Glutamatergic neuron (in vitro differentiated cells): ENCODE measurements at regions not wholly inside any gene's neighbourhood (a gene's known extent, or its start where the extent isn't known, plus 50 kb on each side); places are given as distances from the start of the nearest gene placed in this dataset.
"Not testable (repeated sequence)": the region's sequence is repeated elsewhere in the genome, so short reads cannot be mapped to it uniquely, and the experiment has no call there.

Source experiments
- DNase-seq: peaks from one replicate; pipeline ENCODE4 v3.0.0; 2022
- H3K27ac Mint-ChIP-seq: one replicate; pipeline ENCODE4 v1.8.0; 2020; ENCODE audit warnings: mild to moderate bottlenecking, mixed read lengths, inconsistent platforms; ENCODE audit not compliant: unreplicated experiment
- H3K27me3 Mint-ChIP-seq: one replicate; pipeline ENCODE4 v1.8.0; 2020; ENCODE audit warnings: mild to moderate bottlenecking, moderate library complexity, mixed read lengths, inconsistent platforms; ENCODE audit not compliant: unreplicated experiment
- H3K36me3 Mint-ChIP-seq: one replicate; pipeline ENCODE4 v1.8.0; 2020; ENCODE audit warnings: mild to moderate bottlenecking, mixed read lengths, inconsistent platforms; ENCODE audit not compliant: unreplicated experiment
- H3K4me1 Mint-ChIP-seq: one replicate; pipeline ENCODE4 v1.8.0; 2020; ENCODE audit warnings: mild to moderate bottlenecking, low read depth, mixed read lengths, inconsistent platforms; ENCODE audit not compliant: unreplicated experiment
- H3K4me3 Mint-ChIP-seq: one replicate; pipeline ENCODE4 v1.8.0; 2020; ENCODE audit warnings: mild to moderate bottlenecking, mixed read lengths, inconsistent platforms; ENCODE audit not compliant: unreplicated experiment
- H3K9me3 Mint-ChIP-seq: one replicate; pipeline ENCODE4 v1.8.0; 2020; ENCODE audit warnings: mild to moderate bottlenecking, moderate library complexity, mixed read lengths, inconsistent platforms; ENCODE audit not compliant: unreplicated experiment
- TF ChIP-seq, protein P1 (sequence below): fragments of 200-600 bp; sonication (generic); IDR thresholded peaks from one replicate; pipeline ENCODE4 v1.5.0; 2021; ENCODE audit not compliant: partially characterized antibody, unreplicated experiment

DNA sequence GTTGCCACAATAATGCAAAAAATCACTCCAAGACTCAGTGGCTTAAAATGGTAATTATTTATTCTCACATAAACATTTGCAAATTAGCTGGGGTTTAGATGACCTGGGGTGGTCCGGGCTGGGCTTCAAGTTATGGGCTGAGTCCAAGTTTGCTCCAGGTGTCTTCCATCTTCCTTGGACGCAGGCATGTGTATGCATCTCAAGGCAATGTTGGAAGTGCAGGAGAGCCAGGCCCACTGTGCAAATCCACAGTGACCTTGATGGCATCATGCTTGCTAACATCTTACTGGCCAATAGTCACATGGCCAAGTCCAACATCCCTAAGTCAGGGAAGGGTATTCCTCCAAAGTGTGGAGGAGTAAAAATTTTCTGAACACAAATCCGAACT lies 206.9 kb downstream of the BCAS1 start:
- H3K27me3 Mint-ChIP-seq, H3K9me3 Mint-ChIP-seq, DNase-seq, H3K36me3 Mint-ChIP-seq, H3K4me3 Mint-ChIP-seq, H3K27ac Mint-ChIP-seq: not testable (repeated sequence)
- peaks cover 31% of the 10 kb centered on the region for H3K4me1 Mint-ChIP-seq

DNA sequence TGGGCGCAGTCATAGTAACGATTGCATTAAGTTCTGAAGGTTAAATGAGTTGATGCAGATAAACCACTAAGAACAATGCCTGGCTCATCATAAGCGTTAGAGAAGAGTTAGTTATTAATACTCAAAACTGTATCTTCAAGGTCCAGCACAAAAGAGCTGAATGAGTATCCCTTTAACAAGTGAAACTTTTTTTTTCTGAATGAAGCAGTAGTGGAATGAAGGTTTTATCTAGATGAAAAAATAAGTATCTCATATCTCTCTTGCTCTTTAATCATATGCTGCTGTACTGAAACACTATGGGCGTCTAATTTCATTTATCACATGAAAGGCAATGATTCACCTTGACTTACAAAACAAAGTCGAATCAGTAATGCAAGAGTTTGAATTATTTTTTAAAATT lies 207.4 kb downstream of the BCAS1 start:
- not testable (repeated sequence) for H3K4me3 Mint-ChIP-seq, H3K27me3 Mint-ChIP-seq, H3K9me3 Mint-ChIP-seq, DNase-seq, H3K27ac Mint-ChIP-seq, H3K36me3 Mint-ChIP-seq
- peaks cover 31% of the 10 kb centered on the region for H3K4me1 Mint-ChIP-seq

DNA sequence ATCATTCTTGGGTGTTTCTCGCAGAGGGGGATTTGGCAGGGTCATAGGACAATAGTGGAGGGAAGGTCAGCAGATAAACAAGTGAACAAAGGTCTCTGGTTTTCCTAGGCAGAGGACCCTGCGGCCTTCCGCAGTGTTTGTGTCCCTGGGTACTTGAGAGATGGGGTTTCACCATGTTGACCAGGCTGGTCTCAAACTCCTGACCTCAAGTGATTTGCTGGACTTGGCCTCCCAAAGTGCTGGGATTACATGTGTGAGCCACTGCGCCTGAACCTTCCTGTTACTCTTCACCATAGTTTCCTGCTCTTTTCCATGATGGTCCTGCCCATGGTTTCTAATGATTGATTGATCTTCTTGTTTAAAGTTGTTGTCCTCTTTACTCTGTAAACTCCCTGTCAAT lies 207.9 kb downstream of the BCAS1 start:
- H3K4me1 Mint-ChIP-seq, result peaks cover 27% of the 10 kb centered on the region
- not testable (repeated sequence) for H3K36me3 Mint-ChIP-seq

DNA sequence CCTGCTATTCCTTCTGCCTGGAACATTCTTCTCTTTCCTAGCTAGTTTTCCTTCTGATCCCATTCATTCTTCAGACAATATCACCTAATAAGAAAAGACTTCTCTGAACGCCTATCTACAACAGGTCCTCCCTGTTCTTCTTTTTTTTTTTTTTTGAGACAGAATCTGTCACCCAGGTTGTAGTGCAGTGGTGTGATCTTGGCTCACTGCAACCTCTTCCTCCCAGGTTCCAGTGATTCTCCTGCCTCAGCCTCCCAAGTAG lies 208.3 kb downstream of the BCAS1 start:
- not testable (repeated sequence) for DNase-seq, H3K4me3 Mint-ChIP-seq, H3K9me3 Mint-ChIP-seq, H3K27ac Mint-ChIP-seq, H3K27me3 Mint-ChIP-seq, H3K36me3 Mint-ChIP-seq
- H3K4me1 Mint-ChIP-seq, result peaks cover 23% of the 10 kb centered on the region

More for the DNA sequence above, 207.9 kb downstream of the BCAS1 start:
- H3K27ac Mint-ChIP-seq, H3K4me3 Mint-ChIP-seq, H3K27me3 Mint-ChIP-seq, H3K9me3 Mint-ChIP-seq, DNase-seq: not testable (repeated sequence)

DNA sequence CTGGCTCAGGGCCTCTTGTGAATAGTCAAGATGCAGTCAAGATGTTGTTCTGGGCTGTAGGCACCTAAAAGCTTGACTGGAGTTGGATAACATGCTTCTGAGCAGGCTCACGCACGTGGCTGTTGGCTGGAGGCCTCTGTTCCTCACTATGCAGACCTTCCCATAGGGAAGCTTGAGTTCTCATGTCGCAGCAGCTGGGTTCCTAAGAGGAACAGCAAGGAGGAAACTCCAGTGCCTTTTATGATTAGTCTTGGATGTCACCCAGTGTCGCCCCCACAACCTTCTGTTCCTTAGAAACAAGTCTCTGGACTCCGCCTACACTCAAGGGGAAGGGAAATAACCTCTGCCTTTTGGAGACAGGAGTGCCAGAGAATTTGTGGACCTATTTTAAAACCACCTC lies 210.7 kb downstream of the BCAS1 start:
- H3K36me3 Mint-ChIP-seq, result no peaks in the 10 kb centered on the region
- TF ChIP-seq, protein P1, sequence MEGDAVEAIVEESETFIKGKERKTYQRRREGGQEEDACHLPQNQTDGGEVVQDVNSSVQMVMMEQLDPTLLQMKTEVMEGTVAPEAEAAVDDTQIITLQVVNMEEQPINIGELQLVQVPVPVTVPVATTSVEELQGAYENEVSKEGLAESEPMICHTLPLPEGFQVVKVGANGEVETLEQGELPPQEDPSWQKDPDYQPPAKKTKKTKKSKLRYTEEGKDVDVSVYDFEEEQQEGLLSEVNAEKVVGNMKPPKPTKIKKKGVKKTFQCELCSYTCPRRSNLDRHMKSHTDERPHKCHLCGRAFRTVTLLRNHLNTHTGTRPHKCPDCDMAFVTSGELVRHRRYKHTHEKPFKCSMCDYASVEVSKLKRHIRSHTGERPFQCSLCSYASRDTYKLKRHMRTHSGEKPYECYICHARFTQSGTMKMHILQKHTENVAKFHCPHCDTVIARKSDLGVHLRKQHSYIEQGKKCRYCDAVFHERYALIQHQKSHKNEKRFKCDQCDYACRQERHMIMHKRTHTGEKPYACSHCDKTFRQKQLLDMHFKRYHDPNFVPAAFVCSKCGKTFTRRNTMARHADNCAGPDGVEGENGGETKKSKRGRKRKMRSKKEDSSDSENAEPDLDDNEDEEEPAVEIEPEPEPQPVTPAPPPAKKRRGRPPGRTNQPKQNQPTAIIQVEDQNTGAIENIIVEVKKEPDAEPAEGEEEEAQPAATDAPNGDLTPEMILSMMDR, result no peak
- no peaks in the 10 kb centered on the region for H3K9me3 Mint-ChIP-seq
- no peak overlapping the region for H3K27ac Mint-ChIP-seq
- DNase-seq, result no peak
- H3K4me3 Mint-ChIP-seq, result no peak overlapping the region
- H3K27me3 Mint-ChIP-seq, result peaks cover 2% of the 10 kb centered on the region
- peaks cover 11% of the 10 kb centered on the region for H3K4me1 Mint-ChIP-seq

DNA sequence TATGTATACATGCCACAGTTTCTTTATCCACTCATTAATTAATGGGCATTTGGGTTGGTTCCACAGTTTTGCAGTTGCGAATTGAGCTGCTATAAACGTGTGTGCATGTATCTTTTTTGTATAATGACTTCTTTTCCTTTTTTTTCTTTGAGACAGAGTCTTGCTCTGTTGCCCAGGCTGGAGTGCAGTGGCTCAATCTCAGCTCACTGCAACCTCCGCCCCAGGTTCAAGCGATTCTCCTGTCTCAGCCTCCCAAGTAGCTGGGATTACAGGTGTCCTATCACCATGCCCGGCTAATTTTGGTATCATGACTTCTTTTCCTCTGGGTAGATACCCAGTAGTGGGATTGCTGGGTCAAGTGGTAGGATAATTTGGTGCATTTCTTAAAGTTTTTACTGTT lies 211.4 kb downstream of the BCAS1 start:
- not testable (repeated sequence) for H3K36me3 Mint-ChIP-seq, H3K4me1 Mint-ChIP-seq, H3K27ac Mint-ChIP-seq, H3K9me3 Mint-ChIP-seq, DNase-seq, H3K27me3 Mint-ChIP-seq, H3K4me3 Mint-ChIP-seq

DNA sequence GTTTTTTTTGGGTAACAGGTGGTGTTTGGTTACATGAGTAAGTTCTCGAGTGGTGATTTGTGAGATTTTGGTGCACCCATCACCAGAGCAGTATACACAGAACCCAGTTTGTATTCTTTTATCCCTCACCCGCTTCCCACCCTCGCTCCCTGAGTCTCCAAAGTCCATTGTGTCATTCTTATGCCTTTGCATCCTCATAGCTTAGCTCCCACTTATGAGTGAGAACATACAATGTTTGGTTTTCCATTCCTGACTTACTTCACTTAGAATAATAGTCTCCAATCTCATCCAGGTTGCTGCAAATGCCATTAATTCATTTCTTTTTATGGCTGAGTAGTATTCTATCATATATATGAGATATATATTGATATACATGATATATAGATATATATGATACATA lies 211.9 kb downstream of the BCAS1 start:
- H3K4me1 Mint-ChIP-seq, H3K4me3 Mint-ChIP-seq, H3K27ac Mint-ChIP-seq, DNase-seq, H3K9me3 Mint-ChIP-seq, H3K36me3 Mint-ChIP-seq, H3K27me3 Mint-ChIP-seq: not testable (repeated sequence)

DNA sequence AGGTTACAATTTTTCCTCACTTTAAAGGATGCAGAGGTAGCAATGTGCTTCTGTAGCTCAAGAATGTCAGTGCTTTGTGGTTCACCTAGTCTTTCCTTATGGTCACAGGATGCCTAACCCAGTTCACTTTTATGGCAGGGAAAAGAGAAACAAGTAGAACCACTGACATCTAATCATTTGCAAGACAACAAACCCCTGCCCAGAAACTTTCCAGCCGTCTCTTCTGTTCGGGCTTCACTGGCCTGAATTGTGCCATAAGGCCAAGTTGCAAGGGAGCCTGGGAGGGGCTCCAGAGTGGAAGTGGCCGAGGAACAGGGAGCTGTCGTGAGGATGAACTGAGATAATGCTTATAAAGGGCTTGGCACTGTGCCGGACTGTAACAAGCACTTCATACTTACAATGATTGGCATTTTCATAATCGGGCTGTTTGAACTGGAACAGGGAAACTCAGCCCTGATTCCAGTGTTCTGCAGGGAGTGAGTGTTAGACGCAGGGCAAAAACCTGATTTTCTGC lies 212.6 kb downstream of the BCAS1 start:
- Mint-ChIP-seq H3K9me3 (peaks cover 4% of the 10 kb centered on the region), H3K27ac (no peak overlapping the region), H3K4me1 (peaks cover 9% of the 10 kb centered on the region), H3K4me3 (no peak overlapping the region), H3K27me3 (peaks cover 2% of the 10 kb centered on the region), H3K36me3 (no peaks in the 10 kb centered on the region)
- no peak for DNase-seq
- TF ChIP-seq, protein P1, result no peak
